DND-41 (cell line): ENCODE measurements at regions not wholly inside any gene's neighbourhood (a gene's known extent, or its start where the extent isn't known, plus 50 kb on each side); places are given as distances from the start of the nearest gene placed in this dataset.

Source experiments
- CTCF ChIP-seq: IDR thresholded peaks from 2 replicates; pipeline ENCODE4 v1.5.1; 2012; ENCODE audit warnings: borderline replicate concordance, low read length, moderate library complexity, mild to moderate bottlenecking; ENCODE audit not compliant: poor library complexity, severe bottlenecking; ENCODE audit errors: extremely low read depth
- EZH2 ChIP-seq: IDR thresholded peaks from 3 replicates; pipeline ENCODE4 v1.6.1; 2012; ENCODE audit warnings: borderline replicate concordance, low read depth, mild to moderate bottlenecking, moderate library complexity, low read length, inconsistent platforms; ENCODE audit not compliant: severe bottlenecking

GRCh38 chr6:3643921-3644738, 107.4 kb downstream of the PXDC1 start:
- TF ChIP-seq CTCF (no peak), EZH2 (no peak)
